ENCODE measurements at regions not wholly inside any gene's neighbourhood (a gene's known extent, or its start where the extent isn't known, plus 50 kb on each side); places are given as distances from the start of the nearest gene placed in this dataset.

- H3K36me3 ChIP-seq: no peaks in the 10 kb centered on the region
- intact Hi-C loops (cut with DNase I): no loop called here
- H3K4me1 ChIP-seq: no peaks in the 10 kb centered on the region
- no peak for TF ChIP-seq CTCF (IDR thresholded peaks at IDR 0.05)
- peaks cover 0 to 10% (median 0%) of the 10 kb centered on the region in 7 donors for H3K27me3 ChIP-seq
- H3K9me3 ChIP-seq: no peaks in the 10 kb centered on the region
- H3K4me3 ChIP-seq: no peak overlapping the region
- H3K27ac ChIP-seq: no peak overlapping the region
- no peak for ATAC-seq
- DNase-seq: no peak
- 76 to 88% methylated on average over 1 of the region's 1 CpG for WGBS, 2 donors
These were observed 225.7 kb downstream of the CDCA7 start for GRCh38 chr2:173580351-173580750.

GRCh38 chr2:173580956-173581355, 226.3 kb downstream of the CDCA7 start:
- Histone ChIP-seq H3K4me3 (no peak overlapping the region), H3K36me3 (no peaks in the 10 kb centered on the region), H3K27ac (no peak overlapping the region), H3K27me3 (peaks cover 0 to 10% (median 0%) of the 10 kb centered on the region in 7 donors), H3K4me1 (no peaks in the 10 kb centered on the region), H3K9me3 (no peaks in the 10 kb centered on the region)
- intact Hi-C loops (cut with DNase I): no loop called here
- no peak for ATAC-seq
- DNase-seq: no peak
- TF ChIP-seq CTCF (IDR thresholded peaks at IDR 0.05): no peak

DNA sequence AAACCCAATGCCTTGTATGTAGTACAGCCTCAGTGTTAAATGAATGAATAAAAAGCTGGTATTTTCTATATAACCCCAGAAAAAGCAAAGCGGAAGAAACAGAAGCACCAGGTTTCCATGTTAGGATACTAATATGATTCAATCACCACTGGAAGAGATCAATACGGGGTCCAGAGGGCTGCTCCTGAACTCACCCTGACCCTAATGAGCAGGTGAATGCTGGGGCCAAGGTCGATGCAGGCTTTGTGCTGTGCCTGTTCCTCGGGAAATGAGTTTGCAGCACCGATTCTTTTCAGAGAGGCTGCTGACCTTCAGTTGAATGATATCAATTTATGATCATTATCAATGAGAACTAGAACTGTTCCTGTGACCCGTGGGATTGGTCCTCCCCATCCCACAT, 228.5 kb downstream of the CDCA7 start:
- Histone ChIP-seq H3K27me3 (peaks cover 0 to 10% (median 0%) of the 10 kb centered on the region in 7 donors), H3K4me1 (no peaks in the 10 kb centered on the region), H3K27ac (no peak overlapping the region), H3K4me3 (no peak overlapping the region), H3K9me3 (no peaks in the 10 kb centered on the region), H3K36me3 (no peaks in the 10 kb centered on the region)
- no peak for ATAC-seq
- 81 to 86% methylated on average over 6 of the region's 6 CpGs for WGBS, 2 donors
- DNase-seq: no peak
- intact Hi-C loops (cut with DNase I): no loop called here
- TF ChIP-seq CTCF (IDR thresholded peaks at IDR 0.05): no peak

GRCh38 chr2:173584000-173584399, 229.3 kb downstream of the CDCA7 start:
- Histone ChIP-seq H3K9me3 (no peaks in the 10 kb centered on the region), H3K27ac (no peak overlapping the region), H3K4me3 (no peak overlapping the region), H3K4me1 (no peaks in the 10 kb centered on the region), H3K36me3 (no peaks in the 10 kb centered on the region), H3K27me3 (peaks cover 0 to 10% (median 0%) of the 10 kb centered on the region in 7 donors)
- ATAC-seq (no peak), DNase-seq (no peak)
- no peak for TF ChIP-seq CTCF (IDR thresholded peaks at IDR 0.05)
- 85 to 96% methylated on average over 1 of the region's 1 CpG for WGBS, 2 donors
- intact Hi-C loops (cut with DNase I): no loop called here

Data from heart right ventricle (tissue), 16 donors.